Chondrocyte (in vitro differentiated cells): ENCODE measurements at regions not wholly inside any gene's neighbourhood (a gene's known extent, or its start where the extent isn't known, plus 50 kb on each side); places are given as distances from the start of the nearest gene placed in this dataset.

Experiments used
- DNase-seq: peaks from one replicate; pipeline ENCODE4 v3.0.0; 2021; ENCODE audit warnings: mixed read lengths, low spot score
- H3K27ac Mint-ChIP-seq: one replicate; pipeline ENCODE4 v1.8.0; 2021; ENCODE audit warnings: mild to moderate bottlenecking, moderate library complexity, mixed read lengths; ENCODE audit not compliant: unreplicated experiment
- H3K27me3 Mint-ChIP-seq: 2 replicates; pipeline ENCODE4 v1.8.0; 2021; ENCODE audit warnings: low read depth, mixed read lengths
- H3K36me3 Mint-ChIP-seq: 2 replicates; pipeline ENCODE4 v1.8.0; 2021; ENCODE audit warnings: low read depth, mixed read lengths
- H3K4me1 Mint-ChIP-seq: 2 replicates; pipeline ENCODE4 v1.8.0; 2021; ENCODE audit warnings: low read depth, mild to moderate bottlenecking, mixed read lengths
- H3K4me3 Mint-ChIP-seq: one replicate; pipeline ENCODE4 v1.8.0; 2021; ENCODE audit warnings: mild to moderate bottlenecking, moderate library complexity, mixed read lengths; ENCODE audit not compliant: unreplicated experiment
- H3K9me3 Mint-ChIP-seq: 2 replicates; pipeline ENCODE4 v1.8.0; 2021; ENCODE audit warnings: low read depth, mixed read lengths
- TF ChIP-seq, protein P1 (sequence below): fragments of 200-600 bp; sonication (generic); IDR thresholded peaks from 2 replicates; pipeline ENCODE4 v1.5.0; 2021; ENCODE audit warnings: antibody characterized with exemption, mild to moderate bottlenecking, moderate library complexity

- Mint-ChIP-seq H3K9me3 (no peaks in the 10 kb centered on the region), H3K27ac (no peak overlapping the region), H3K27me3 (no peaks in the 10 kb centered on the region), H3K36me3 (no peaks in the 10 kb centered on the region), H3K4me3 (no peak overlapping the region), H3K4me1 (peaks cover 5% of the 10 kb centered on the region)
- TF ChIP-seq, protein P1, sequence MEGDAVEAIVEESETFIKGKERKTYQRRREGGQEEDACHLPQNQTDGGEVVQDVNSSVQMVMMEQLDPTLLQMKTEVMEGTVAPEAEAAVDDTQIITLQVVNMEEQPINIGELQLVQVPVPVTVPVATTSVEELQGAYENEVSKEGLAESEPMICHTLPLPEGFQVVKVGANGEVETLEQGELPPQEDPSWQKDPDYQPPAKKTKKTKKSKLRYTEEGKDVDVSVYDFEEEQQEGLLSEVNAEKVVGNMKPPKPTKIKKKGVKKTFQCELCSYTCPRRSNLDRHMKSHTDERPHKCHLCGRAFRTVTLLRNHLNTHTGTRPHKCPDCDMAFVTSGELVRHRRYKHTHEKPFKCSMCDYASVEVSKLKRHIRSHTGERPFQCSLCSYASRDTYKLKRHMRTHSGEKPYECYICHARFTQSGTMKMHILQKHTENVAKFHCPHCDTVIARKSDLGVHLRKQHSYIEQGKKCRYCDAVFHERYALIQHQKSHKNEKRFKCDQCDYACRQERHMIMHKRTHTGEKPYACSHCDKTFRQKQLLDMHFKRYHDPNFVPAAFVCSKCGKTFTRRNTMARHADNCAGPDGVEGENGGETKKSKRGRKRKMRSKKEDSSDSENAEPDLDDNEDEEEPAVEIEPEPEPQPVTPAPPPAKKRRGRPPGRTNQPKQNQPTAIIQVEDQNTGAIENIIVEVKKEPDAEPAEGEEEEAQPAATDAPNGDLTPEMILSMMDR = no peak
- no peak for DNase-seq
These were observed 87.1 kb downstream of the SLIT2 start for GRCh38 chr4:20338841-20339240.

DNA sequence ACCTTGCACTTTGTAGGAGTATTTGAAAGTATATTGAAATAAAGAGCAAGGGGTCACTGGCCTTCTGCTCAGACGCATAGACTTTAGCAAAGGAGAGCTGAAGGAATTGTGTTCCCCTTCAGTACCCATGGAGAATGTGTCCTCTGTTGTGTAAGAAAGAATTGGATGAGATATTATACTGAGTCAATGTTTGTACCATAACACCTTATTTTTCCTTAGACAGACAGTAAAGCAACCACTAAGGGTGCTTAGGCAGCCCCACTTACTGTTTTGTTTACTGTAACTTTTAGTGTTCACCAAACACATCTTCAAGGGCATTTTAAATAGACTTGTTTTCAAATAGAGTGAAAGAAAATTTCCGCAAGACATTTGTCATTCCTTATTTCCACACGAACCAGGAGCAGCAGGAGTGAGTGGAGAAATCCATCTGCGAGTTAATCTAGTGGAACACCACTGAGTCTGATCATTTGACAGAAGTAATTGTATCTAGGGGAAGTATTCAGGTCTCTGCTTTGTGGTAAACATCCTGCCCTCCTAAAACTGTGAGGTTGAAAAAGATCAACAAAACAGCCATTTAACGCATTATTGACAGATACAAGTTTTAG, 89.5 kb downstream of the SLIT2 start:
- no peaks in the 10 kb centered on the region for H3K9me3 Mint-ChIP-seq
- H3K4me3 Mint-ChIP-seq = no peak overlapping the region
- H3K4me1 Mint-ChIP-seq = peaks cover 5% of the 10 kb centered on the region
- no peak for DNase-seq
- no peaks in the 10 kb centered on the region for H3K27me3 Mint-ChIP-seq
- H3K27ac Mint-ChIP-seq = no peak overlapping the region
- TF ChIP-seq, protein P1 = no peak
- H3K36me3 Mint-ChIP-seq = no peaks in the 10 kb centered on the region

DNA sequence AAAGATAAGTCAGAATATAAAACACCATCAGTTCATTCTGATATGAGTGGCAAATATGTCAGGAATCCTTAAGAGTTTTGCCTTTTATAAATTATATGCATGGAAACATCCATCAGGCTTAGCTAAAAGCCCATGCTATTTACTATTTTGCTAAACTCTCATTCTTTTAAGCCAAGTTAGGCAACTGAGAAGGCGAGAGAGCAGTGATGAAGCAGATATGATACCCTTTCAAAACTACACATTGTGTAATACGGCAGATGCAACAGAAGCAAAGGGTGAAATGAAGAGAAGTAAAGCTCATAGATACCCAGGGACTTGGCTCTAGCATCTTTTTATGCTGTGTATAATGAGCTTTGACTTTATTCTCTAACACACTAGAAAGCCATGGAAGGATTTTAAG, 95.8 kb downstream of the SLIT2 start:
- no peaks in the 10 kb centered on the region for H3K4me1 Mint-ChIP-seq
- H3K27me3 Mint-ChIP-seq = no peaks in the 10 kb centered on the region
- no peak for DNase-seq
- H3K4me3 Mint-ChIP-seq = no peak overlapping the region
- no peak overlapping the region for H3K27ac Mint-ChIP-seq
- peaks cover 2% of the 10 kb centered on the region for H3K36me3 Mint-ChIP-seq
- no peaks in the 10 kb centered on the region for H3K9me3 Mint-ChIP-seq
- TF ChIP-seq, protein P1 = no peak

- no peak overlapping the region for H3K4me3 Mint-ChIP-seq
- no peaks in the 10 kb centered on the region for H3K9me3 Mint-ChIP-seq
- H3K4me1 Mint-ChIP-seq = no peaks in the 10 kb centered on the region
- no peaks in the 10 kb centered on the region for H3K27me3 Mint-ChIP-seq
- peaks cover 2% of the 10 kb centered on the region for H3K36me3 Mint-ChIP-seq
- no peak overlapping the region for H3K27ac Mint-ChIP-seq
- DNase-seq = no peak
- TF ChIP-seq, protein P1 = no peak
These were observed 96.7 kb downstream of the SLIT2 start for GRCh38 chr4:20348411-20348810.

- H3K36me3 Mint-ChIP-seq = peaks cover 2% of the 10 kb centered on the region
- H3K27me3 Mint-ChIP-seq = no peaks in the 10 kb centered on the region
- no peak overlapping the region for H3K4me3 Mint-ChIP-seq
- H3K4me1 Mint-ChIP-seq = peaks cover 7% of the 10 kb centered on the region
- TF ChIP-seq, protein P1 = no peak
- H3K9me3 Mint-ChIP-seq = no peaks in the 10 kb centered on the region
- DNase-seq = no peak
- no peak overlapping the region for H3K27ac Mint-ChIP-seq
These were observed 99.9 kb downstream of the SLIT2 start for GRCh38 chr4:20351360-20352162.
